D721Med (cell line): ENCODE measurements at regions not wholly inside any gene's neighbourhood (a gene's known extent, or its start where the extent isn't known, plus 50 kb on each side); places are given as distances from the start of the nearest gene placed in this dataset.
"Not testable (repeated sequence)": the region's sequence is repeated elsewhere in the genome, so short reads cannot be mapped to it uniquely, and the experiment has no call there.

Experiments
- DNase-seq: peaks from one replicate; pipeline ENCODE4 v3.0.0; 2011; ENCODE audit warnings: low spot score; ENCODE audit not compliant: insufficient read length
- FAIRE-seq: peaks from 2 replicates; lab custom pipeline; 2011; peaks lifted over from hg19 to GRCh38; lab: Jason Lieb, UNC
- TF ChIP-seq, protein P1 (sequence below): IDR thresholded peaks from 2 replicates; pipeline ENCODE4 v1.5.1; 2012; ENCODE audit warnings: mild to moderate bottlenecking, control low read depth; ENCODE audit not compliant: insufficient read depth; ENCODE audit errors: missing control alignments

DNA sequence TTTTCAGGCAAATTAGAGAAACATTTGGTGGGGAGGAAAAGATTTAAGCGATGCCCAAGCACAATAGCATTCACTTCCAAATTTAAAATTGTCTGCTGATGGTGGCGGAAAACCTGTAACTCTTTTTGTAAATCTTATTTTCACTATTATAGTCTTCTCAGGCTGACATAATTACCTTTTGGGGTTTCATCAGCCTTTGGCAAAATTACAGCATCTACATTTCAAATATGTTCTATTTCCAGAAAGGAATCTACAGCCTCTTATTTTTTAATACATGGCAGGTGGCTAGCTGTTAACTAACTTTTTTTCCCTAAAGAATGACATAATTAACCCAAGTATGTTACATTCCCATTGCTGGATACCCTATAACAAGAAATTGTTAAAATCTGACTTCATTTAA, 391.5 kb upstream of the CCDC54 start:
- TF ChIP-seq, protein P1, sequence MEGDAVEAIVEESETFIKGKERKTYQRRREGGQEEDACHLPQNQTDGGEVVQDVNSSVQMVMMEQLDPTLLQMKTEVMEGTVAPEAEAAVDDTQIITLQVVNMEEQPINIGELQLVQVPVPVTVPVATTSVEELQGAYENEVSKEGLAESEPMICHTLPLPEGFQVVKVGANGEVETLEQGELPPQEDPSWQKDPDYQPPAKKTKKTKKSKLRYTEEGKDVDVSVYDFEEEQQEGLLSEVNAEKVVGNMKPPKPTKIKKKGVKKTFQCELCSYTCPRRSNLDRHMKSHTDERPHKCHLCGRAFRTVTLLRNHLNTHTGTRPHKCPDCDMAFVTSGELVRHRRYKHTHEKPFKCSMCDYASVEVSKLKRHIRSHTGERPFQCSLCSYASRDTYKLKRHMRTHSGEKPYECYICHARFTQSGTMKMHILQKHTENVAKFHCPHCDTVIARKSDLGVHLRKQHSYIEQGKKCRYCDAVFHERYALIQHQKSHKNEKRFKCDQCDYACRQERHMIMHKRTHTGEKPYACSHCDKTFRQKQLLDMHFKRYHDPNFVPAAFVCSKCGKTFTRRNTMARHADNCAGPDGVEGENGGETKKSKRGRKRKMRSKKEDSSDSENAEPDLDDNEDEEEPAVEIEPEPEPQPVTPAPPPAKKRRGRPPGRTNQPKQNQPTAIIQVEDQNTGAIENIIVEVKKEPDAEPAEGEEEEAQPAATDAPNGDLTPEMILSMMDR = no peak
- DNase-seq (no peak), FAIRE-seq (no peak)

DNA sequence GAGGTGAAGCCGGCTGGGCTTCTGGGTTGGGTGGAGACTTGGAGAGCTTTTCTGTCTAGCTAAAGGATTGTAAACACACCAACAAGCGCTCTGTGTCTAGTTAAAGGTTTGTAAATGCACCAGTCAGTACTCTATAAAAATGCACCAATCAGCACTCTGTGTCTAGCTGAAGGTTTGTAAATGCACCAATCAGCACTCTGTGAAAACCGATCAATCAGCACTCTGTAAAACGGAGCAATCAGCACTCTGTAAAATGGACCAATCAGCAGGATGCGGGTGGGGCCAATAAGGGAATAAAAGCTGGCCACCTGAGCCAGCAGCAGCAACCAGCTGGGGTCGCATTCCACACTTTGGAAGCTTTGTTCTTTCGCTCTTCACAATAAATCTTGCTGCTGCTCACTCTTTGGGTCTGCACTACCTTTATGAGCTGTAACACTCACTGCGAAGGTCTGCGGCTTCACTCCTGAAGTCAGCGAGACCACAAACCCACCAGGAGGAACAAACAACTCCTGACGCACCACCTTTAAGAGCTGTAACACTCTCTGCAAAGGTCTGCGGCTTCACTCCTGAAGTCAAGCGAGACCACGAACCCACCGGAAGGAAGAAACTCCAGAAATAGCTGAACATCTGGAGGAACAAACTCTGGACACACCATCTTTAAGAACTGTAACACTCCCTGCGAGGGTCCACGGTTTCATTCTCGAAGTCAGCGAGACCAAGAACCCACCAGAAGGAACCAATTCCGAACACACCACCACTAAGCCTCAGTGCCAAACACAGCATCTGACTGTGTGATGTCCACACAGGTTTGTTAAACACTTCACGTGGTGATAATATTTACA, 378.2 kb upstream of the CCDC54 start:
- FAIRE-seq = not testable (repeated sequence)

DNA sequence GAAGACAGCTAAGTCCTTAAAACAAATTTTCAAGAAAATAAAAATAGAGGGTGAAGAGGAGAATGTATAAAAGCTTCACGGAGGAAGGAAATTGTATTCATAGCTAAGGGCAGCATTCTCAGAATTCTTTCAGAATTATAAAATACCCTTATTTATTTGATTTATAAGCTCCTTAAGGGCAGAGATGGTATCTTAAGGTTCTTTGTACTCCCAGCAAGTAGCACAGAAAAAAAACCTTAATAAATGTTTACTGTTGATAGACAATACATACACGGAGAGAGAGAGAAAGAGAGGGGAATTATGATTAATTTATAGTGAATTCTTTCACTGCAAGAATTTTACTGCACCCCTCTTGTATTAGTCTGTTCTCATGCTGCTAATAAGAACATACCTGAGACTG, 375.6 kb upstream of the CCDC54 start:
- no peak for FAIRE-seq
- TF ChIP-seq, protein P1 = no peak
- no peak for DNase-seq

More for the DNA sequence above, 378.2 kb upstream of the CCDC54 start:
- DNase-seq = not testable (repeated sequence)

DNA sequence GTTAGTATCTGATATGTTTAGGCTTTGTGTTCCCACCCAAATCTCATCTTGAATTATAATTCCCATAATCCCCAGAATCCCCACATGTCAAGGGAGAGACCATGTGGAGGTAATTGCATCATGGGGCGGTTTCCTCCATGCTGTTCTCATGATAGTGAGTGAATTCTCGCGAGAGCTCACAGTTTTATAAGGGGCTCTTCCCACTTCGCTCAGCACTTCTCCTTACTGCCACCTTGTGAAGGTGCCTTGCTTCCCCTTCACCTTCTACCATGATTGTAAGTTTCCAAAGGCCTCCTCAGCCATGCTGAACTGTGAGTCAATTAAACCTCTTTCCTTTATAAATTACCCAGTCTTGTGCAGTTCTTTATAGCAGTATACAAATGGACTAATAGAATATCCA, 371.9 kb upstream of the CCDC54 start:
- DNase-seq, FAIRE-seq: not testable (repeated sequence)

DNA sequence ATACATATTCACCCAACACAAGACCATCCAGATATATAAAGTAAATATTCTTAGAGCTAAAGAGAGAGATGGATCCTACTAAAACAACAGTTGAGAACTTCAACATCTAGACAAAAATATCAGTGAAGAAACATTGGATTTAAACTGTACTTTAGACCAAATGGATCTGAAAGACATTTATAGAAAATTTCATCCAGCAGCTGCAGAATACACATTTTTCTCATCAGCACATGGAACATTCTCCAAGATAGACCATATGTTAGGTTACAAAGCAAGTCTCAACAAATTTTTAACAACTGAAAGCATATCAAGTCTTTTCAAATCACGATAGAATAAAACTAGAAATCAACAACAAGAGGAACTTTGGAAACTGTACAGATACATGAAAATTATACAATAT, 369.0 kb upstream of the CCDC54 start:
- TF ChIP-seq, protein P1 = no peak
- FAIRE-seq = peak; percentile 48
- DNase-seq = no peak

DNA sequence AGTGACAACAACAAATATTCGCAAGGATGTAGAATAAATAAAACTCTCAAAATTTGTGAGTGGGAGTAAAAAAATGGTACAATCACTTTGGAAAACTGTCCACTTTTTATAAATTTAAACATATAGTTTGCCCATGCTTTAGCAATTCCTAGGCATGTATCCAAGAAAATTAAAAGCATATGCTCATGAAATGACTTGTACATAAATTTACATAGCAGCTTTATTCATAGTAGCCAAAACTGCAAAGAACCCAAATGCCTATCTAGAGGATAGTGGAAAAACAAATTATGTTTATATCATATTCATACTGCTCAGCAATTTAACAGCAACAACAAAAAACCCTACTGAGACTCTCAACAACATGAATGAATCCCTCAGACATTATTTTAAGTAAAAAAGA, 363.6 kb upstream of the CCDC54 start:
- TF ChIP-seq, protein P1 = no peak
- FAIRE-seq (no peak), DNase-seq (no peak)

DNA sequence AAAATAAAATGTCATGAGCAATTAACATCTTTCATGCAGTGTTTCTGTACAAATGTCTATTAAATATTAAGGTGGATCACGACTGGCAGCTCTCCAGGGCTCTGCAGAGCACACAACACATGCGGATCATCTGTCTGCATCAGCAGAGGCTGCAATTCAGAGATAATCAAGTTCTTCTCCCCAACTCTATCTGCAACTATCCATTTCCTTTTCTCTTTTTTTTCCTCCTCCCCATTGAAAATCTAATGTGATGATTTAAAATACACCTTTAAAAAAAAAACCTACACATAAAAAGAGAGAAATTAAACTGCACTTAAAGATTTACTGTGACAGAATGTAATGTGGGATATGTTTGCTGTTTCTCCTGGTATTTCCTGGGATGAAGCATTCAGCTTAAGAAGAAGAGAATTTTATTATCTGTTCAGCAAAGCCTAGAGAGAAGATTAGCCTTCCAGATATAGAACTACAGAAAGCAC, 352.6 kb upstream of the CCDC54 start:
- DNase-seq (no peak), FAIRE-seq (no peak)
- TF ChIP-seq, protein P1 = no peak

DNA sequence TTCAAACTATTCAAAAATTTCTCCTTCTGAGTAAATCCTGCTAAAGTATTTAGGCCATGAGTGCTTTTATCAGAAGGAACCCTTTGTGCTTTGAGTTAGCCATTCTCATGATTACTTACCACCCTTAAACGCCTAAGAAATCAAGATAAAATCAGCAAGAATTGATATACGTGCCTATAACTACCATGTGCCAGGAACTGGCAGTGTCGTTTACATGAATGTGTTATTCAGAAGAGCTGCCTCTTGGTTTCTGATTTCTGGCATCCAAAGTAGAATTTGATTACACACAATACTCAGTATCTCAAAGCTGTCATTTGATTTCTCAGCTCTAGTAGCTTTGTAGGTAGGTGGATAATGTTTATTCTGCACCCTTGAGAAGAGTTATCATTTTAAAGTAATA, 351.3 kb upstream of the CCDC54 start:
- FAIRE-seq (no peak), DNase-seq (no peak)
- TF ChIP-seq, protein P1 = no peak
